WTC11 (cell line): ENCODE measurements at regions not wholly inside any gene's neighbourhood (a gene's known extent, or its start where the extent isn't known, plus 50 kb on each side); places are given as distances from the start of the nearest gene placed in this dataset.

Experiments
- ATAC-seq: fragments of 200-7000 bp; cut with Tn5 transposase; 2 replicates; pipeline ENCODE4 v1.10.0; 2021; ENCODE audit warnings: mild to moderate bottlenecking, moderate library complexity
- CTCF ChIA-PET: fragments of 300-600 bp; sonication (Branson Sonifier 250); formaldehyde crosslinking; loops from one replicate; lab custom pipeline; 2021; ENCODE audit warnings: antibody characterized with exemption; lab: Charles Lee
- POLR2A ChIA-PET: fragments of 350-600 bp; sonication (Branson Sonifier 250); formaldehyde crosslinking; loops from one replicate; lab custom pipeline; 2021; ENCODE audit warnings: antibody characterized with exemption; lab: Charles Lee
- DNase-seq: peaks from one replicate; pipeline ENCODE4 v3.0.0; 2021; ENCODE audit warnings: low spot score
- H3K27ac Mint-ChIP-seq: 2 replicates; pipeline ENCODE4 v1.8.0; 2021; ENCODE audit warnings: mixed read lengths
- H3K27me3 Mint-ChIP-seq: 2 replicates; pipeline ENCODE4 v1.8.0; 2021; ENCODE audit warnings: low read depth, mild to moderate bottlenecking, moderate library complexity, mixed read lengths
- H3K36me3 Mint-ChIP-seq: 2 replicates; pipeline ENCODE4 v1.8.0; 2021; ENCODE audit warnings: mixed read lengths
- H3K4me1 Mint-ChIP-seq: 2 replicates; pipeline ENCODE4 v1.8.0; 2022; ENCODE audit warnings: mixed read lengths
- H3K4me3 Mint-ChIP-seq: 2 replicates; pipeline ENCODE4 v1.8.0; 2021; ENCODE audit warnings: mild to moderate bottlenecking, moderate library complexity, mixed read lengths
- H3K9me3 Mint-ChIP-seq: 2 replicates; pipeline ENCODE4 v1.8.0; 2021; ENCODE audit warnings: mixed read lengths
- AFF4 ChIP-seq: sonication (generic); formaldehyde crosslinking; IDR thresholded peaks from 2 replicates; pipeline ENCODE4 v1.8.1; 2023; ENCODE audit warnings: mild to moderate bottlenecking, missing genetic modification reagents, borderline replicate concordance
- AR ChIP-seq: fragments of 250-450 bp; sonication (Bioruptor Pico); IDR thresholded peaks from 2 replicates; pipeline ENCODE4 v1.9.0; 2021; ENCODE audit warnings: mild to moderate bottlenecking
- CBFB ChIP-seq: sonication (generic); formaldehyde crosslinking; IDR thresholded peaks from 2 replicates; pipeline ENCODE4 v1.8.1; 2022; ENCODE audit warnings: mild to moderate bottlenecking, low read depth, missing genetic modification reagents
- CDX4 ChIP-seq: fragments of 250-450 bp; sonication (Bioruptor Pico); IDR thresholded peaks from 2 replicates; pipeline ENCODE4 v1.9.0; 2021; ENCODE audit warnings: moderate library complexity, mild to moderate bottlenecking, inconsistent platforms, borderline replicate concordance
- CREB1 ChIP-seq: sonication (generic); formaldehyde crosslinking; IDR thresholded peaks from 2 replicates; pipeline ENCODE4 v1.8.0; 2023; ENCODE audit warnings: mild to moderate bottlenecking, missing genetic modification reagents
- E2F5 ChIP-seq: sonication (generic); formaldehyde crosslinking; IDR thresholded peaks from 2 replicates; pipeline ENCODE4 v1.8.1; 2022; ENCODE audit warnings: mild to moderate bottlenecking, moderate library complexity, missing genetic modification reagents
- ELF4 ChIP-seq: sonication (generic); formaldehyde crosslinking; IDR thresholded peaks from 2 replicates; pipeline ENCODE4 v1.8.1; 2022; ENCODE audit warnings: low read depth, mild to moderate bottlenecking, moderate library complexity, missing genetic modification reagents
- ESRRA ChIP-seq: sonication (generic); formaldehyde crosslinking; IDR thresholded peaks from 2 replicates; pipeline ENCODE4 v1.8.1; 2022; ENCODE audit warnings: mild to moderate bottlenecking, missing genetic modification reagents, borderline replicate concordance
- GRHL2 ChIP-seq: fragments of 250-450 bp; sonication (Bioruptor Pico); IDR thresholded peaks from 2 replicates; pipeline ENCODE4 v1.8.0; 2022; ENCODE audit warnings: mild to moderate bottlenecking, moderate library complexity; ENCODE audit not compliant: insufficient replicate concordance, severe bottlenecking
- JAZF1 ChIP-seq: fragments of 250-450 bp; sonication (Bioruptor Pico); IDR thresholded peaks from 2 replicates; pipeline ENCODE4 v1.9.0; 2021; ENCODE audit warnings: moderate library complexity, mild to moderate bottlenecking, inconsistent platforms
- JUN ChIP-seq: sonication (generic); formaldehyde crosslinking; IDR thresholded peaks from 2 replicates; pipeline ENCODE4 v1.8.0; 2023; ENCODE audit warnings: mild to moderate bottlenecking, missing genetic modification reagents
- MAX ChIP-seq: sonication (generic); formaldehyde crosslinking; IDR thresholded peaks from 2 replicates; pipeline ENCODE4 v1.8.0; 2022; ENCODE audit warnings: mild to moderate bottlenecking, missing genetic modification reagents
- MLX ChIP-seq: sonication (generic); formaldehyde crosslinking; IDR thresholded peaks from 2 replicates; pipeline ENCODE4 v1.8.1; 2023; ENCODE audit warnings: mild to moderate bottlenecking, missing genetic modification reagents, moderate library complexity
- MYBL2 ChIP-seq: sonication (generic); formaldehyde crosslinking; IDR thresholded peaks from 2 replicates; pipeline ENCODE4 v1.8.1; 2023; ENCODE audit warnings: mild to moderate bottlenecking, moderate library complexity, missing genetic modification reagents
- NFE2L1 ChIP-seq: sonication (generic); formaldehyde crosslinking; IDR thresholded peaks from 2 replicates; pipeline ENCODE4 v1.8.1; 2023; ENCODE audit warnings: missing genetic modification reagents
- RORB ChIP-seq: fragments of 250-450 bp; sonication (Bioruptor Pico); IDR thresholded peaks from 2 replicates; pipeline ENCODE4 v1.9.0; 2021; ENCODE audit warnings: mild to moderate bottlenecking
- SMAD4 ChIP-seq: sonication (generic); formaldehyde crosslinking; IDR thresholded peaks from 2 replicates; pipeline ENCODE4 v1.8.0; 2022; ENCODE audit warnings: mild to moderate bottlenecking, missing genetic modification reagents
- TEAD1 ChIP-seq: sonication (generic); formaldehyde crosslinking; IDR thresholded peaks from 2 replicates; pipeline ENCODE4 v1.8.0; 2022; ENCODE audit warnings: mild to moderate bottlenecking, missing genetic modification reagents
- USF2 ChIP-seq: sonication (generic); formaldehyde crosslinking; IDR thresholded peaks from 2 replicates; pipeline ENCODE4 v1.8.1; 2023; ENCODE audit warnings: mild to moderate bottlenecking, missing genetic modification reagents, moderate library complexity
- ZBTB21 ChIP-seq: sonication (generic); formaldehyde crosslinking; IDR thresholded peaks from 2 replicates; pipeline ENCODE4 v1.8.1; 2023; ENCODE audit warnings: mild to moderate bottlenecking, missing genetic modification reagents, borderline replicate concordance
- ZNF138 ChIP-seq: sonication (generic); formaldehyde crosslinking; conservative IDR thresholded peaks from 2 replicates; pipeline ENCODE4 v1.8.1; 2022; ENCODE audit warnings: mild to moderate bottlenecking, moderate library complexity, missing genetic modification reagents
- ZNF671 ChIP-seq: fragments of 250-450 bp; sonication (Bioruptor Pico); IDR thresholded peaks from 2 replicates; pipeline ENCODE4 v1.8.0; 2021; ENCODE audit warnings: mild to moderate bottlenecking

GRCh38 chr1:101119289-101119688, 93.7 kb upstream of the DPH5 start:
- H3K9me3 Mint-ChIP-seq: no peaks in the 10 kb centered on the region
- H3K36me3 Mint-ChIP-seq: no peaks in the 10 kb centered on the region
- no peaks in the 10 kb centered on the region for H3K4me1 Mint-ChIP-seq
- ChIA-PET POLR2A (no interaction called here), CTCF (no interaction called here)
- ATAC-seq: no peak
- no peak for DNase-seq
- H3K4me3 Mint-ChIP-seq: no peak overlapping the region
- no peaks in the 10 kb centered on the region for H3K27me3 Mint-ChIP-seq
- TF ChIP-seq TEAD1 (CRISPR knock-in tag) (no peak), MLX (CRISPR knock-in tag) (no peak), NFE2L1 (CRISPR knock-in tag) (no peak), JAZF1 (no peak), ZBTB21 (no peak)
- no peak overlapping the region for H3K27ac Mint-ChIP-seq

GRCh38 chr1:101116006-101116405, 90.4 kb upstream of the DPH5 start:
- Mint-ChIP-seq H3K36me3 (no peaks in the 10 kb centered on the region), H3K27ac (no peak overlapping the region), H3K4me1 (no peaks in the 10 kb centered on the region), H3K9me3 (no peaks in the 10 kb centered on the region), H3K27me3 (no peaks in the 10 kb centered on the region), H3K4me3 (no peak overlapping the region)
- DNase-seq (no peak), ATAC-seq (no peak)
- ChIA-PET POLR2A (interaction anchor here (0.6 kb wide), 1 partner anchor 130 kb away, joined by 6 read pairs; no protein-coding TSS in a partner anchor), CTCF (no interaction called here)
- TF ChIP-seq ZNF138 (CRISPR knock-in tag): no peak
- no peak for TF ChIP-seq USF2 (CRISPR knock-in tag)
- no peak for TF ChIP-seq RORB (CRISPR knock-in tag)
- no peak for TF ChIP-seq MYBL2 (CRISPR knock-in tag)
- TF ChIP-seq JUN (CRISPR knock-in tag): no peak
- no peak for TF ChIP-seq MAX (CRISPR knock-in tag)
- no peak for TF ChIP-seq CDX4 (CRISPR knock-in tag)
- no peak for TF ChIP-seq AR
- no peak for TF ChIP-seq ELF4
- TF ChIP-seq MLX (CRISPR knock-in tag): no peak
- TF ChIP-seq SMAD4 (CRISPR knock-in tag): no peak
- TF ChIP-seq CREB1 (CRISPR knock-in tag): no peak
- TF ChIP-seq ZNF671 (CRISPR knock-in tag): no peak
- no peak for TF ChIP-seq GRHL2

- Mint-ChIP-seq H3K4me3 (no peak overlapping the region), H3K27ac (no peak overlapping the region), H3K27me3 (no peaks in the 10 kb centered on the region), H3K9me3 (no peaks in the 10 kb centered on the region)
- POLR2A ChIA-PET: no interaction called here
- no peak for ATAC-seq
- TF ChIP-seq ESRRA (no peak), CBFB (no peak), E2F5 (CRISPR knock-in tag) (no peak), TEAD1 (CRISPR knock-in tag) (no peak), AFF4 (CRISPR knock-in tag) (no peak), ZNF671 (CRISPR knock-in tag) (no peak)
- TF ChIP-seq, all 79 proteins: peak for 0
- CTCF ChIA-PET: no interaction called here
- Mint-ChIP-seq H3K4me1 (no peaks in the 10 kb centered on the region), H3K36me3 (no peaks in the 10 kb centered on the region)
- DNase-seq: no peak
Observed at GRCh38 chr1:101115112-101115511, 89.5 kb upstream of the DPH5 start.
